GM12873 (cell line): ENCODE measurements at regions not wholly inside any gene's neighbourhood (a gene's known extent, or its start where the extent isn't known, plus 50 kb on each side); places are given as distances from the start of the nearest gene placed in this dataset.

Experiments
- CTCF ChIP-seq: IDR thresholded peaks from 2 replicates; pipeline ENCODE4 v1.5.1; 2012; ENCODE audit warnings: low read depth, mild to moderate bottlenecking, moderate library complexity, low read length, control low read depth; ENCODE audit not compliant: insufficient read depth; ENCODE audit errors: missing control alignments

- no peak for TF ChIP-seq CTCF
These were observed 935.8 kb downstream of the DTWD2 start for GRCh38 chr5:118052503-118052902.

- TF ChIP-seq CTCF = no peak
These were observed 944.2 kb downstream of the DTWD2 start for GRCh38 chr5:118044169-118044568.

- no peak for TF ChIP-seq CTCF
These were observed 944.8 kb downstream of the DTWD2 start for GRCh38 chr5:118043531-118043930.

GRCh38 chr5:118042076-118042475 is 946.3 kb downstream of the DTWD2 start:
- no peak for TF ChIP-seq CTCF

DNA sequence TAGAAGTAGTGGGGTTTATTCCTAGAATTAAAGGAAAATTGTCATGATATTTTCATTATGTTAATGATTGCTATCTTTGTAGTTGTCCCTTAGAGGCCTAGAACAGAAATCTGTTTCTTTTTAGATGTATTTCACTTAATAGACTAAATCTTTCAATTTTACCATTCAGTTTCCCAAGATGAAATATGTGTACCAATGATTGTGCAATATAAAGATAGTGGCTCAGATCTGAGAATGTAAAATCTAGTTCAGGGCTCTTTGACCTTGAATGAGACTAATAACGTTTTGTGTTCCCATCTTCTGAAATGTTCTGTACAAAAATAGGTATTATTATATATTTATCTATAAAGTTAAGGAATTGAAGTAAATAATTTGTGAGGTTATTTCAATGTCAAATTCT is 947.9 kb downstream of the DTWD2 start:
- no peak for TF ChIP-seq CTCF

GRCh38 chr5:118033686-118034338 is 954.5 kb downstream of the DTWD2 start:
- TF ChIP-seq CTCF = no peak

GRCh38 chr5:118029807-118030206 is 958.5 kb downstream of the DTWD2 start:
- TF ChIP-seq CTCF = no peak
